Tibial artery (tissue), 4 donors: ENCODE measurements at regions not wholly inside any gene's neighbourhood (a gene's known extent, or its start where the extent isn't known, plus 50 kb on each side); places are given as distances from the start of the nearest gene placed in this dataset.
"Not testable (repeated sequence)": the region's sequence is repeated elsewhere in the genome, so short reads cannot be mapped to it uniquely, and the experiment has no call there.

ENCODE experiments used
- DNase-seq, 2 donors: peaks; one replicate each; pipeline ENCODE4 v3.0.0-alpha.2; 2019
- H3K27ac ChIP-seq, 2 donors: fragments of 200-600 bp; sonication (generic) in 1 of 2; 1 replicate in 1 of 2; 2 replicates in 1 of 2; pipeline ENCODE4 v1.5.1; 2018 to 2019; ENCODE audit warnings: mild to moderate bottlenecking in 1 of 2
- H3K27me3 ChIP-seq, 2 donors: fragments of 200-600 bp; sonication (generic) in 1 of 2; one replicate each; pipeline versions ENCODE4 v1.5.1 to v1.6.0; 2016 to 2019
- H3K36me3 ChIP-seq, 3 donors: fragments of 200-600 bp; sonication (generic) in 2 of 3; one replicate each; pipeline ENCODE4 v1.5.1; 2016 to 2019; ENCODE audit warnings: mild to moderate bottlenecking in 2 of 3
- H3K4me1 ChIP-seq, 4 donors: fragments of 200-600 bp; sonication (generic) in 2 of 4; 1 replicate in 3 of 4; 2 replicates in 1 of 4; pipeline ENCODE4 v1.5.1; 2016 to 2019
- H3K4me3 ChIP-seq, 2 donors: fragments of 200-600 bp; sonication (generic) in 1 of 2; 1 replicate in 1 of 2; 2 replicates in 1 of 2; pipeline ENCODE4 v1.5.1; 2018 to 2019; ENCODE audit warnings: mild to moderate bottlenecking in 2 of 2
- H3K9me3 ChIP-seq, 3 donors: fragments of 200-600 bp; sonication (generic) in 1 of 3; one replicate each; pipeline ENCODE4 v1.5.1; 2016 to 2019
- intact Hi-C: fragments of 100-400 bp; cut with DNase I; formaldehyde crosslinking; loops from one replicate; pipeline ENCODE4 v1.15.0; 2023; ENCODE audit warnings: low total_unique reads
- TF ChIP-seq, protein P1 (sequence below), 2 experiments: fragments of 200-600 bp in 1 of 2; fragments of 450-650 bp in 1 of 2; IDR thresholded peaks; one replicate each; pipeline ENCODE4 v1.5.1; 2017 to 2019; ENCODE audit warnings: antibody characterized with exemption in 2 of 2, mild to moderate bottlenecking in 1 of 2, moderate library complexity in 1 of 2

DNA sequence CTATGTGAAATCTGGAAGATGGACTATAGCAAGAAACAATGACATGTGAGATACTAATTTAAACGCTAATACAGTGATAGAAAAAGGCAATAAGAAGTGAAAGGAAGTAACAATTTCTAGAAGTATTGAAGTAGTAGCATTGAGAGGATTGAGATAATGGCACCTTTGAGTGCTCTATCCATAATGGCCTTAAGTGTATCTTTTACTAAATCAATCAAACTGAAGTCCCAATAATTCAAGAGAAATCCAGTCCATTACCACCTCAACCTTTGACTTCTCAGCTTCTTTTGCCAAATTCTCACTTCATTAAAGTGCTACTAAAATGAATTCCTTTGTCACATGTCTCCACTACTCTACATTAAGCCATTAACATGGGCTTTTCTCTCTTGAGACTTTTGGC, 82.6 kb upstream of the KYNU start:
- intact Hi-C loops = no loop called here
- H3K27ac ChIP-seq = no peak overlapping the region
- TF ChIP-seq, protein P1, sequence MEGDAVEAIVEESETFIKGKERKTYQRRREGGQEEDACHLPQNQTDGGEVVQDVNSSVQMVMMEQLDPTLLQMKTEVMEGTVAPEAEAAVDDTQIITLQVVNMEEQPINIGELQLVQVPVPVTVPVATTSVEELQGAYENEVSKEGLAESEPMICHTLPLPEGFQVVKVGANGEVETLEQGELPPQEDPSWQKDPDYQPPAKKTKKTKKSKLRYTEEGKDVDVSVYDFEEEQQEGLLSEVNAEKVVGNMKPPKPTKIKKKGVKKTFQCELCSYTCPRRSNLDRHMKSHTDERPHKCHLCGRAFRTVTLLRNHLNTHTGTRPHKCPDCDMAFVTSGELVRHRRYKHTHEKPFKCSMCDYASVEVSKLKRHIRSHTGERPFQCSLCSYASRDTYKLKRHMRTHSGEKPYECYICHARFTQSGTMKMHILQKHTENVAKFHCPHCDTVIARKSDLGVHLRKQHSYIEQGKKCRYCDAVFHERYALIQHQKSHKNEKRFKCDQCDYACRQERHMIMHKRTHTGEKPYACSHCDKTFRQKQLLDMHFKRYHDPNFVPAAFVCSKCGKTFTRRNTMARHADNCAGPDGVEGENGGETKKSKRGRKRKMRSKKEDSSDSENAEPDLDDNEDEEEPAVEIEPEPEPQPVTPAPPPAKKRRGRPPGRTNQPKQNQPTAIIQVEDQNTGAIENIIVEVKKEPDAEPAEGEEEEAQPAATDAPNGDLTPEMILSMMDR (IDR thresholded peaks at IDR 0.05) = no peak

DNA sequence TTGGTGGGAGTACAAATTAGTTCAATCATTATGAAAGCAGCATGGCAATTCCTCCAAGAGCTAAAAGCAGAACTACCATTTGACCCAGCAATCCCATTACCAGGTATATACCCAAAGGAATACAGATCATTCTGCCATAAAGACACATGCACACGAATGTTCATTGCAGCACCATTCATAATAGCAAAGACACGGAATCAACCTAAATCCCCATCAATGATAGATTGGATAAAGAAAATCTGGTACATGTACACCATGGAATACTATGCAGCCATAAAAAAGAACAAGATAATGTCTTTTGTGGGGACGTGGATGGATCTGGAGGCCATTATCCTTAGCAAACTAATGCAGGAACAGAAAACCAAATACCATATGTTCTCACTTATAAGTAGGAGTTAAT, 85.1 kb upstream of the KYNU start:
- intact Hi-C loops, H3K27ac ChIP-seq: not testable (repeated sequence)

More for the DNA sequence above, 82.6 kb upstream of the KYNU start:
- H3K27me3 ChIP-seq = no peaks in the 10 kb centered on the region
- DNase-seq = no peak
- H3K4me1 ChIP-seq = no peaks in the 10 kb centered on the region
- H3K9me3 ChIP-seq = no peaks in the 10 kb centered on the region
- no peaks in the 10 kb centered on the region for H3K36me3 ChIP-seq
- H3K4me3 ChIP-seq = no peak overlapping the region

DNA sequence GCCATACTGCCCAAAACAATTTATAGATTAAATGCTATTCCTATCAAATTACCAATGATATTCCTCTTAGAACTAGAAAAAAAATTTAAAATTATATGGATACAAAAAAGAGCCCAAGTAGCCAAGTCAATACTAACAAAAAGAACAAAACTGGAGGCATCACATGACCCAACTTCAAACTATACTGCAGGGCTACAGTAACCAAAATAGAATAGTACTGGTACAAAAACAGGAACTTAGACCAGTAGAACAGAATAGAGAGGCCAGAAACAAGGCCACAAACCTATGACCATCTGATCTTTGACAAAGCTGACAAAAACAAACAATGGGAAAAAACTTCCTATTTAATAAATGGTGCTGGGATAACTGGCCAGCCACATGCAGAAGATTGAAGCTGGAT, 86.1 kb upstream of the KYNU start:
- intact Hi-C loops = no loop called here
- Histone ChIP-seq H3K36me3 (no peaks in the 10 kb centered on the region), H3K4me3 (no peak overlapping the region), H3K27ac (no peak overlapping the region), H3K27me3 (no peaks in the 10 kb centered on the region), H3K4me1 (no peaks in the 10 kb centered on the region), H3K9me3 (no peaks in the 10 kb centered on the region)
- TF ChIP-seq, protein P1 (IDR thresholded peaks at IDR 0.05) = no peak
- DNase-seq = no peak

More for the DNA sequence above, 85.1 kb upstream of the KYNU start:
- H3K27me3 ChIP-seq, H3K36me3 ChIP-seq, H3K4me3 ChIP-seq, H3K4me1 ChIP-seq, H3K9me3 ChIP-seq, DNase-seq: not testable (repeated sequence)

DNA sequence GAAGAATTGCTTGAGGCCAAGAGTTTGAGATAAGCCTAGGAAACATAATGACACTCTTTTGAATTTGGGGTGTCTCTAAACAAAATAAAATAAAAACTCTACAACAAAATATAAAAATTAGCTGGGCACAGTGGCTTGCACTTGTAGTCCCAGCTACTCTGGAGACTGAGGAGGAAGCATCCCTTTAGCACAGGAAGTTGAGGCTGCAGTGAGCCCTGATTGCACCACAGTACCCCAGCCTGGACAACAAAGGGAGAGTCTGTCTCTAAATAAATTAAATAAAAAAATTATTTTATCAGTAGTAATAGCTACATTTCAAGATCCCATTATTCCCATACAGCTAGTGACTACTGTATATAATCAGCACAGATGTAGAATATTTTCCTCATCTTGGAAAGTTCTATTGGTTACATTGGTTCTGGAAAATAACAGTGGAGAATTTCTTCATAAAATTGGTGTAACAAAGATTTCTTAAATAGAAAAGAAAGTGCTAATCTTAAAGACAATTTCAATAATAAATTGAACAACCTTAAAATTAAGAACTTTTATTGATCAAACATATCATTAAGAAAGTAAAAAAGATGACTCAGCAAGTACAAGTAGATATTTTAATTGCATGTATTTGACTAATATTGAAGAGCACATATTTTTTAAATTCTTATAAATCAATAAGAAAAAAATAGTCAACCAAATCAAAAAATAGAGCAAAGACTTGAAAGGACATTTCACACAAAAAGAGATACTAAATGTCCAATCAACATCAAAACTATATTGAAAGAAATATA, 90.4 kb upstream of the KYNU start:
- H3K27ac ChIP-seq = no peak overlapping the region
- no peaks in the 10 kb centered on the region for H3K4me1 ChIP-seq
- no peaks in the 10 kb centered on the region for H3K9me3 ChIP-seq
- no peak overlapping the region for H3K4me3 ChIP-seq
- no peaks in the 10 kb centered on the region for H3K36me3 ChIP-seq
- DNase-seq = no peak
- no peaks in the 10 kb centered on the region for H3K27me3 ChIP-seq
- TF ChIP-seq, protein P1 (IDR thresholded peaks at IDR 0.05) = no peak
- intact Hi-C loops = no loop called here

DNA sequence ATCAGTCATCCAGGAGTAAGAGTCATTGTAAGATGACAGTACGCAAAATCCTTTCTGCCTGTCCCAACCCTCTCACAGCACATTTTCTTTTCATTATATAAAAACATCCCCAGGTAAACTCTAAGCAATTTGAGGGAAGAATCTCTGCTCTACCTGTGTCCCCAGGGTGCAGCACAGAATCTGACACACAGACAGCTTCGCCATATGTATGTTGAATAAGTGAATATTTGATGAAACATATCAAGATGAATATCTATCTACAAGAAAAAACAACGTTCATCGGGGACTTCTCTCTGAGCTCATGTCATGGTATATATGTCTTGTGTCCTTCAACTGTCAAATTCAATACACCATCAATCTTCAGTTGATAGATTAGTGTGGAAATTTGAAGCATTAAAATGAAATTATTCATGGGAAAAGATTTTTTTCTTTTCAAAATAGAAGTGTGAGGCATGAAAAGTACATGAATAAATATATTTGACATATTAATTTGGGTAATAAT, 94.5 kb upstream of the KYNU start:
- intact Hi-C loops = no loop called here
- Histone ChIP-seq H3K36me3 (no peaks in the 10 kb centered on the region), H3K27ac (no peak overlapping the region), H3K4me3 (no peak overlapping the region), H3K4me1 (peaks cover 0 to 15% (median 0%) of the 10 kb centered on the region in 4 donors), H3K9me3 (no peaks in the 10 kb centered on the region), H3K27me3 (no peaks in the 10 kb centered on the region)
- no peak for DNase-seq
- TF ChIP-seq, protein P1 (IDR thresholded peaks at IDR 0.05) = no peak

DNA sequence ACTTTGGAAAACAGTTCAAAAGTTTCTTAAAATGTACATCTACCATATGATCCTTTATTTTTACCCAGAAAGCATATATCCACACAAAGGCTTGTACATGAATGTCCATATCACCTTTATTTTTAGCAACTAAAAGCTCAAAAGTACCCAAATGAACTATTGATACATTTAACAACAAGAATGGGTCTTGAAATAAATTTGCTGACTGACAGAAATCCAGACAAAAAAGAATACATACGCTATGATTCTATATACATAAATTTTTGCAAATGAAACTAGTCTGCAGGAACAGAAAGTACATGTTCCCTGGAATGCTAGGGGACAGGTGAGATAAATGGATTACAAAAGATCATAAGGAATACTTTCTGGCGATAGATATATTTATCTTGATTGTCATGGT, 96.3 kb upstream of the KYNU start:
- H3K9me3 ChIP-seq = no peaks in the 10 kb centered on the region
- peaks cover 0 to 23% (median 0%) of the 10 kb centered on the region in 4 donors for H3K4me1 ChIP-seq
- intact Hi-C loops = no loop called here
- no peak overlapping the region for H3K4me3 ChIP-seq
- TF ChIP-seq, protein P1 (IDR thresholded peaks at IDR 0.05) = no peak
- H3K36me3 ChIP-seq = no peaks in the 10 kb centered on the region
- H3K27me3 ChIP-seq = no peaks in the 10 kb centered on the region
- no peak overlapping the region for H3K27ac ChIP-seq
- no peak for DNase-seq
